Duodenal mucosa (tissue), 2 donors: ENCODE measurements at regions not wholly inside any gene's neighbourhood (a gene's known extent, or its start where the extent isn't known, plus 50 kb on each side); places are given as distances from the start of the nearest gene placed in this dataset.

ENCODE experiments used
- H3K27ac ChIP-seq: one replicate; pipeline ENCODE4 v1.7.0; 2013; ENCODE audit warnings: low read depth, low read length
- H3K27me3 ChIP-seq, 2 donors: one replicate each; pipeline ENCODE4 v1.7.0; 2013; ENCODE audit warnings: low read length in 2 of 2, control low read depth in 1 of 2; ENCODE audit not compliant: insufficient read depth in 2 of 2, control insufficient read depth in 1 of 2
- H3K36me3 ChIP-seq, 2 donors: one replicate each; pipeline ENCODE4 v1.7.0; 2013; ENCODE audit warnings: low read length in 2 of 2, control low read depth in 1 of 2; ENCODE audit not compliant: insufficient read depth in 2 of 2, control insufficient read depth in 1 of 2
- H3K4me1 ChIP-seq, 2 donors: one replicate each; pipeline ENCODE4 v1.7.0; 2013; ENCODE audit warnings: low read length in 2 of 2, control low read depth in 1 of 2; ENCODE audit not compliant: insufficient read depth in 2 of 2, control insufficient read depth in 1 of 2
- H3K4me3 ChIP-seq, 2 donors: one replicate each; pipeline ENCODE4 v1.7.0; 2013; ENCODE audit warnings: low read length in 2 of 2, low read depth in 1 of 2
- H3K9ac ChIP-seq, 2 donors: one replicate each; pipeline ENCODE4 v1.7.0; 2013; ENCODE audit warnings: low read length in 2 of 2, low read depth in 1 of 2
- H3K9me3 ChIP-seq, 2 donors: one replicate each; pipeline ENCODE4 v1.7.0; 2013; ENCODE audit warnings: low read length in 2 of 2, control low read depth in 1 of 2; ENCODE audit not compliant: control insufficient read depth in 1 of 2

- no peaks in the 10 kb centered on the region for H3K27me3 ChIP-seq
- H3K4me3 ChIP-seq = no peak overlapping the region
- no peak overlapping the region for H3K9ac ChIP-seq
- H3K4me1 ChIP-seq = no peaks in the 10 kb centered on the region
- H3K9me3 ChIP-seq = peaks cover 0 to 2% of the 10 kb centered on the region in 2 donors
- no peak overlapping the region for H3K27ac ChIP-seq
- H3K36me3 ChIP-seq = no peaks in the 10 kb centered on the region
Observed at GRCh38 chr18:51712821-51713220, 515.3 kb upstream of the MEX3C start.

- no peaks in the 10 kb centered on the region for H3K27me3 ChIP-seq
- H3K9ac ChIP-seq = no peak overlapping the region
- H3K27ac ChIP-seq = no peak overlapping the region
- H3K4me1 ChIP-seq = no peaks in the 10 kb centered on the region
- no peaks in the 10 kb centered on the region for H3K36me3 ChIP-seq
- H3K9me3 ChIP-seq = peaks cover 0 to 2% of the 10 kb centered on the region in 2 donors
- no peak overlapping the region for H3K4me3 ChIP-seq
Observed at GRCh38 chr18:51716277-51716676, 518.8 kb upstream of the MEX3C start.

- Histone ChIP-seq H3K27ac (no peak overlapping the region), H3K9me3 (no peaks in the 10 kb centered on the region), H3K4me3 (no peak overlapping the region), H3K27me3 (no peaks in the 10 kb centered on the region), H3K4me1 (no peaks in the 10 kb centered on the region), H3K9ac (no peak overlapping the region), H3K36me3 (no peaks in the 10 kb centered on the region)
Observed at GRCh38 chr18:51721388-51721787, 523.9 kb upstream of the MEX3C start.

DNA sequence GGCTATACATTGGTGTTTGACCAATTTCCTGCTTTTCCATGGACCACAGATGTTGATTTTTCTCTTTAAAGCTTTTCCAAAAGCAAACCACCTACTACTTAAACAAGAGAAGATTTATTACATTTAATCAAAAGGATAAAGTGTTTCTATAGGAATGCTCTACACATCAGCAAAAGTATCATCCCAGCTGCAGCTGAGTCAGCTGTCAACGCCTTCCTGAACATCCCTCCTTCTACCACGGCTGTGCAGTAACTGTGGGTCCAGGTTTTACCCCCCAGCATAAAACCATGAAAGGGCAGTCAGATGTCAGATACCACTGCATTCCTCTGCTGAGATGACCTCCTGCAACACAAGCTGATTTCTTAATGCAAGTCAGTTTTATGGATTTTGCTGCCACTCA is 524.5 kb upstream of the MEX3C start:
- no peaks in the 10 kb centered on the region for H3K27me3 ChIP-seq
- H3K27ac ChIP-seq = no peak overlapping the region
- H3K4me3 ChIP-seq = no peak overlapping the region
- no peaks in the 10 kb centered on the region for H3K4me1 ChIP-seq
- no peaks in the 10 kb centered on the region for H3K9me3 ChIP-seq
- H3K36me3 ChIP-seq = no peaks in the 10 kb centered on the region
- no peak overlapping the region for H3K9ac ChIP-seq

DNA sequence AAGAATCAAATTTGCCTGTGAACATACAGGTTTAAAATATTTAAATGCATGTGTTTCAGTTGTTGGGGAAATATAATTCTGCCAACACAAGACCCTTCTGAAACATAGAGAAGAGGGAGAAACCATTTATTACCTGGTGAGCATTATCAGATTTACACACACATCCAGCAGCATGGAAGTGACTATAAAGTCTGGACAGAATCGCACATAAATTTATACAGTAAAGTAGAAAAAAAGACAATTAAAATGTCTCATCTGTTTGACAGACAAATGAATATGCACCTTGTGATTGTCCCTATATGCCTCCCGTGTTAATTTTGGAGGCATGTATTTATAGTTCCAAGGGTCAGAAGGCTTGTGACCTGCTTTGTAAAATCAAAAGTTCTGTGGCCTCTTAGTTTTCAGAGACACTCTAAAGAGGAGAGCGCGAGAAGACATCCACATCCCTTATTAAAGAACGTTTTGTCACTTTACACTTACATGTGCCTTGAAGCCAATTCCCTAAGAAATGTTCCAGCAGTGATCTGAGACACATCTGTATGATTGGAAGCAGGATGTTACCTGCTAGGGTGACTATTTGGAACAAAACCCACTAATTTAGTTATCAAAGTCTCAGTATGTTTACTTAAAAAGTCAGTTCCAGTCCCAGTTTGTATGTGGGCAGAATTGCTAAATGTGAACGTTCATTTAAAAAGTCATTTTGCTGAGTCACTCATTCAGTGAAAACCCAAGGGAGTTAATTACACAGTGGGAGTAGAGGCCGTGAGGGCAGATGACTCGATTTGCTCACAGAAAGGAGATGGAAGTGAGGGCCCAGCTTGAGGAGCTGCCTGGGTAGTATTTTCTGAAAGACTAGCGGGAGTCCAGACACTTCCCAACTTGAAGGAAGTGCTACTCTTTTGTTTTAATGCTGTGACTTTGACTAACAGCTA is 527.6 kb upstream of the MEX3C start:
- H3K27ac ChIP-seq = no peak overlapping the region
- H3K36me3 ChIP-seq = no peaks in the 10 kb centered on the region
- no peaks in the 10 kb centered on the region for H3K9me3 ChIP-seq
- H3K9ac ChIP-seq = no peak overlapping the region
- H3K4me3 ChIP-seq = no peak overlapping the region
- no peaks in the 10 kb centered on the region for H3K27me3 ChIP-seq
- no peaks in the 10 kb centered on the region for H3K4me1 ChIP-seq

GRCh38 chr18:51726614-51727013 is 529.1 kb upstream of the MEX3C start:
- H3K27me3 ChIP-seq = no peaks in the 10 kb centered on the region
- no peaks in the 10 kb centered on the region for H3K36me3 ChIP-seq
- H3K9me3 ChIP-seq = no peaks in the 10 kb centered on the region
- no peak overlapping the region for H3K9ac ChIP-seq
- no peaks in the 10 kb centered on the region for H3K4me1 ChIP-seq
- H3K27ac ChIP-seq = no peak overlapping the region
- H3K4me3 ChIP-seq = no peak overlapping the region

DNA sequence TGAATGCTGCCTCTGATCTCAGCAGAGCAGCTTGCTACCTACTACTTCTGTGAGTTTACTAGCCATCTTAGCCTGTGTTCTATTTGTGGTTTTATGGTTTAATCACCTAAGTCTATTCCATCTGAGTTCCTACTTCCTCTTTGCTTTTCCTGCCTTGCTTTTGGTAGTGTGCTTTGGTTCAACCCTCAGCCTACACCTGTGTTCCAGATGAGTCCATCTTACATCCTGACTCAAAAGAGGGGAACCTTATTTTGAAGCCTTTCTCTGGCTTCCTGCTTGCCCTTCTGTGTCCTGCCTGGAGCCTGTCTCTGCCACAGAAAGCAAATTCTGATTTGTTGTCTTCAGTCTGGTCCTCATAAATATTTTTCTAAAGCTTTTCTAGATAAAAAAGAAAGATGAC is 530.3 kb upstream of the MEX3C start:
- Histone ChIP-seq H3K4me1 (no peaks in the 10 kb centered on the region), H3K9ac (no peak overlapping the region)

GRCh38 chr18:51731070-51731469 is 533.6 kb upstream of the MEX3C start:
- Histone ChIP-seq H3K4me1 (no peaks in the 10 kb centered on the region), H3K27ac (no peak overlapping the region), H3K9me3 (no peaks in the 10 kb centered on the region), H3K27me3 (no peaks in the 10 kb centered on the region), H3K9ac (no peak overlapping the region), H3K36me3 (no peaks in the 10 kb centered on the region), H3K4me3 (no peak overlapping the region)

More for the DNA sequence above, 530.3 kb upstream of the MEX3C start:
- H3K9me3 ChIP-seq = no peaks in the 10 kb centered on the region
- H3K27me3 ChIP-seq = no peaks in the 10 kb centered on the region
- H3K27ac ChIP-seq = no peak overlapping the region
- H3K36me3 ChIP-seq = no peaks in the 10 kb centered on the region
- no peak overlapping the region for H3K4me3 ChIP-seq

GRCh38 chr18:51734576-51734975 is 537.1 kb upstream of the MEX3C start:
- Histone ChIP-seq H3K4me1 (no peaks in the 10 kb centered on the region), H3K4me3 (no peak overlapping the region), H3K36me3 (no peaks in the 10 kb centered on the region), H3K9ac (no peak overlapping the region), H3K27me3 (no peaks in the 10 kb centered on the region), H3K27ac (no peak overlapping the region), H3K9me3 (no peaks in the 10 kb centered on the region)

DNA sequence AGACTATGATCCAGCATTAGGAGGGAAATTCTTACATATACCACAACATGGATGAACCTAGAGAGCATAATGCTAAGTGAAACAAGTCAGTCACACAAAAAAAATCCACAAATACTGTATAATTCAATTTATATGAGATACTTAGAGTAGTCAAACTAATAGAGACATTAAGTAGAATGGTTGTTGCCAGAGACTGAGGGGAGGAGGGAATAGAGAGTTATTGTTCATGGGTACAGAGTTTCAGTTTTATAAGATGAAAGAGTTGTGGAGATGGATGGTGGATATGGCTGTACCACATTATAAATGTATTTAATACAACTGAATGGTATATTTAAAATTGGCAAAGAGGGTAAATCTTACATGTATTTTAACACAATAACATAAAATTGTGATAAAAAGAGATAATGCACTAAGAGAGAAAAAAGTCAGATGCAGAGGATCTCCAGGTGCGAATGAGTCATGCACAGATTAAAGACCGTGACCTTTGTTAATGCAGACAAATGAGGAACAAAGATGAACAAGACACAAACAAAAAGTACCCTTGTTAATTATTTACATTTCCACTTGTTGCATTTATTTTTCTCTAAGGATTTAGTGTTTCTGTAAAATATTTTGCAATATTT is 541.7 kb upstream of the MEX3C start:
- Histone ChIP-seq H3K27ac (no peak overlapping the region), H3K9ac (no peak overlapping the region), H3K4me3 (no peak overlapping the region), H3K4me1 (no peaks in the 10 kb centered on the region), H3K36me3 (no peaks in the 10 kb centered on the region), H3K27me3 (no peaks in the 10 kb centered on the region), H3K9me3 (no peaks in the 10 kb centered on the region)
